ENCODE measurements at regions not wholly inside any gene's neighbourhood (a gene's known extent, or its start where the extent isn't known, plus 50 kb on each side); places are given as distances from the start of the nearest gene placed in this dataset.
A peak's percentile ranks its signal among the peaks of the same experiment; 100 is the strongest.

GRCh38 chr2:17303521-17303920 lies 214.7 kb downstream of the RAD51AP2 start:
- no peak for DNase-seq

DNA sequence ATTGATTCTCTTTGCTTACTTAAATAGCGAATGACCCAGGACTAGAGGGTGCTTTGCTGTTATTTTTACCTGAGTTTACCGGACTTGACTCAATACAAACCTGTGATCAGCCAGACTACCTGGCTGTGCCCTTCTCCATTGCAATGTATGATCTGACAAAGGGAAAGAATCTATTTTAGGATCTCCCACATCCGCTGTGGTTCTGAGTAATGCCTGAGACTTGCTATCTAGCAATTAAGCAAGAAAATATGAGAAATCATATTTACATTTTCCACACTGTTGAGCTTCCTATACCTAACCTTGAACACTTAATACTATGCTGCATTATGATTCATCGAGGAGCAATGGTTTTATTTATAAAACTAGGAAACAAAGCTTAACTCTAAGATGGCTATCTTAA lies 215.2 kb downstream of the RAD51AP2 start:
- no peak for DNase-seq

DNA sequence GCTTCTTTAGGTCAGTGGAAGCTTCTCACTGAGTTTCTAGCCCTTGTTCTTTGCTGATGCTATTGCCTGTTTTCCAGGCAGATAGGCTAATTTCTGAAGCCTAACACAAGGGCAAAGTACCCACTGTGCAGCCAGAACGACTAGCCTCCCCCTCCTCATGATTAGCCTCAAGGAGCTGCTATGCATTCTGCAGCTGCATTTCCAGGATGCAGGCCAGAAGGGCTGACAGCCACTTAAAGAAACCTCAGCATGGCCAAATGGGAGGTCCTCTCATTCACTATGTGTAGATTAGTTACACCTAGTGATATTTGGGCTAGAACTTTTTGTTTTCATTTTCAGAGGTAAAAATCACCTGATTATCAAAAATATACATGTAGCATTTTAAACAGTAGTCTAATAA lies 216.0 kb downstream of the RAD51AP2 start:
- DNase-seq, result no peak

DNA sequence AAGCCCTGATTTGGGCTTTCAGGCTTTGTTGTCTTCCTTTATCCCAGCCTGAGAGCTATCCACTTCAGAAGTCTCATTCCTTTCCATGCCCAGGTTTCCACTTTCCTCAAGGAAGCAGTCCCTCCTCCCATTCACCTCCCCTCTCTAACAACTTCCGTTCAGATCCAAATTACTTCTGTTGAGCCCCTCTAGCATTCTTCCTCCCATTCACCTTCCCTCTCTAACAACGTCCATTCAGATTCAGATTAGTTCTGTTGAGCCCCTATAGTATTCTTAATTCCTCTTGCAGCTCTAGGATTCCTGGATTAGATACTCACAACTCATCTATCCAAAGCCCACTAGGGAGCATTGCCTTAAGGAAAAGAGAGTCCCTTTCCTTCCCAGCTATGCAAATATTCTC lies 216.8 kb downstream of the RAD51AP2 start:
- no peak for DNase-seq

GRCh38 chr2:17299891-17300540 lies 218.2 kb downstream of the RAD51AP2 start:
- no peak for DNase-seq

DNA sequence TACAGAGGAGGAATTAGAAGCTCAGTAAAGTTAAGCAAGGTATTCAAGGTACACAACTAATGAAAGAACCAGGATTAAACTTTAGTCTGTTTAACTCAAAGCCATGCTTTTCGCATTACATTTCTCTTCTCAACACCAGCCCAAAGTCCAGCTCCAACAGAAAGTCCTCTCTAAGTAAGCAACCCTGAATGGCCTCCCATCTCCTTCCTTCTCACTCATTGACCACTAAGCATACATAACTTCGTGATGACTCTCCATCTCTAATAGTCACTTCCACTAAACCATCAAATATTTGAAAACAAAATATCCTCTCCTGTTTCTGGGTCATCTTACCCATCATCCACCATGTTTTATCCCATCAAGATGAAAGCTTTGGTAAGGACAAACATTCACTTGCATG lies 219.8 kb downstream of the RAD51AP2 start:
- DNase-seq, result no peak

GRCh38 chr2:17296686-17297085 lies 221.6 kb downstream of the RAD51AP2 start:
- DNase-seq, result peak in 1 of 14 donors; percentile 52

GRCh38 chr2:17289669-17290068 lies 228.6 kb downstream of the RAD51AP2 start:
- no peak for DNase-seq

DNA sequence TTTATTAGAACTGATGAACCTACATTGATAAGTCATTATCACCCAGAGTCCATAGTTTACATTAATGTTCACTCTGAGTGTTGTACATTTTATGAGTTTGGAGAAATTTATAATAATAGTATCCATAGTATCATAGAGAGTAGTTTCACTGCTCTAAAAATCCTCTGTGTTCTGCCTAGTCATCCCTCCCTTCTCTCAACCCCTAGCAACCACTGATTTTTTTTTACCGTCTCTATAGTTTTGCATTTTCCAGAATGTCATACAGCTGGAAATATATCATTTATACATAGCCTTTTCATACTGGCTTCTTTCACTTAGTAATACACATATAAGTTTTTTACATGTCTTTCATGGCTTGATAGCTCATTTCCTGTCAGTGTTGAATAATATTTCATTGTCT lies 231.1 kb downstream of the RAD51AP2 start:
- no peak for DNase-seq

DNA sequence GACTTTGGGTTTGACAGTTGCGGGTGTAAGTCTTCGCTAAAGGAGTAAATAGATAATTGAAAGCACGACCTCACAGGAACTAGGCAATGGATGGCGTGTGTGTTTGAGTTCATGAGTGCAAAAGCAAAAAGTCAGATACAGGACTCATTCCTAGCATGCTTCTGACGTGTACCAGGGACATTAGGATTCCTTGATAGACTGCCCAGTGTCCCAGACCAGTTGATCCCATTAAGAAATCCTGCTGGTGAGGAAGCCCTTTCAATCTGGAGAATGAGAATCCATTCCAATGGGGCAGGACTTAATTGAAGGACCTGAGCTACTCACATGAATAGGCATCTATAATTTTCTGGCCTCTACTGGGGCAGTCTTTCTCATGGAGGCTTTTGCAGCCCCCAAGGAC lies 235.4 kb downstream of the RAD51AP2 start:
- no peak for DNase-seq

GRCh38 chr2:17282245-17282644 lies 236.0 kb downstream of the RAD51AP2 start:
- no peak for DNase-seq

DNA sequence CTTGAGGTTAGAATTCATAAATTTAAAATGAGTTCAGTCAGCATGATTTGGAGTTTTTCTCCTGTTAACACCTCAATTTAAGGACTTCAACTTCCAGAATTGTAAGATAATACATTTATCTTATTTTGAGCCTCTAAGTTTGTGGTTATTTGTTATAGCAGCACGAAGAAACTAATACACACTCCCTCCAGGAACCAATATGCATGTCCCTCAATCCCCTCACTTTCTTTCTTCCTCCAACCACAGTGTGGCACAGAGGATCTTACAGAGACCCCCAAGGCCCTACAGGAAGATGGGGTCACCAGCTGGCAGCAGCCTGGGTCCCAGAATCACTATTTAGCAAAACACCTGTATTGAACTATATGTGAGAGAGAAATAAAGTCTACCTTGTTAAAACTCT lies 242.0 kb downstream of the RAD51AP2 start:
- no peak for DNase-seq

- DNase-seq, result no peak
Observed at GRCh38 chr2:17272652-17273525, 245.4 kb downstream of the RAD51AP2 start.

DNA sequence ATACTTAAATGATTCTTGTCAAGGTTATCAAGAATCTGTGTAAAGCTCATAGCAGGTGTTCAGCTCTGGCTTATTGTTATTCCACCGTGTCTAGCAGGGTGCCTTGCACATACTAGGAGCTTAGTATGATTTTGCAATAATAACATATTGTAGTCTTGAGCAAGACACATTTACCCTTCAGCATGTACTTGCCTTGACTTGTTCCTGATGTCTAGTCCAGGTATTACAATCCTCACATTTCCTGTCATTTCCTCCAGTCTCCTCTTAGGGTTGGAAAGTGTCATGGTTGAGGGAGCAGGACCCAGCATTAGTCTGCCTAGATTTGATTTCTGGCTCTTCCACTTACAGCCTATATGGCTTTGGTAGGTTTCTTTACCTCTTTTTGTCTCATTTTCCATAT lies 246.1 kb downstream of the RAD51AP2 start:
- no peak for DNase-seq

GRCh38 chr2:17271416-17271815 lies 246.8 kb downstream of the RAD51AP2 start:
- DNase-seq, result no peak

GRCh38 chr2:17270894-17271293 lies 247.3 kb downstream of the RAD51AP2 start:
- no peak for DNase-seq

DNA sequence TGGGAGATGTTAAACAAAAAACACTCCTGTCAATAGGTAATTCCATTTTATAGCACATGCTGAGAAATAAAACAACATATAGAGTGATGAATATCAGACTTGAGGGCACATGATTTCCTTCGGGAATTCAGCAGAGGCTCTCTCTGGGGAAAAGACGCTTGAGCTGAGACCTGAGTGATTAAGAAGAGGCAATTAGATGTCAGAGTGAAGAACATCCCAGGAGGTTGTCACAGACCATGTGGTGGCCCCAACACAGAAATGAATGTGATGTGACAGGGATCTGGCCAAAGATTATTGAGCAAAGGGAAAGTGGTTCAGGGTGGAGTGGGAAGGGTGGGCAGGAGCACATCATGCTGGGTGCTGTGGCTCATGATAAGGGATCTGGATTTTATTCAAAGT lies 254.7 kb downstream of the RAD51AP2 start:
- no peak for DNase-seq

DNA sequence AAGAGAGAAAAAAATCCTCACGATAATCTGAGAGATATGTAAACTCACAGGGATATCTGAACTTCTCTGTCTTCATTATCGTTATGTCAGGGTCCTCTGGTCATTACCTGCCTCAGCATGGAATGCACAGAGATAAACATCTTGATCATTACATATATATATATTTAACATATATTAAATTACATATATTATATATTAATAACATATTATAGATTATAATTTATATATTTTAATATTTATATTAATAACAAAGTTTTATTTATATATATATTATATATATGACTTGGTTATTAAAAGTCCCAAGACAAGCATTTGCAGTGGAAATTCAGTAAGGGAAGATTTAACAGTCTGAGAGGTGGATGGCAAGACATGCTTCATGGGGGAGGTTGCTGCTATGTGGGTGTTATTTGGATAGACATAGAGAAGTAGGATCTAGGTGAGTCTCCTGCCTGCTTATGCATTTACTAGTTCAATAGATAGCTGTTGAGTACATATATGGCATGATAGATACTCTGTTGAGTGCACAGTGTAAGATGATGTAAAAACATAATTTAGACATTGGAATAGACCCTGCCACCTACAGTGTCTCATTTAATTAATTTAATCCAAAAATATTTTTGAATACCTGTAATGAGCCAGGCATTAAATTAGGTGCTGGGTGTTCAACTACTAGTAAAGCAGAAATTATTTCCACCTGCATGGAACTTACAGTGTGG lies 255.2 kb downstream of the RAD51AP2 start:
- no peak for DNase-seq

GRCh38 chr2:17259613-17260012 lies 258.6 kb downstream of the RAD51AP2 start:
- no peak for DNase-seq

- DNase-seq, result no peak
Observed at GRCh38 chr2:17258861-17259260, 259.4 kb downstream of the RAD51AP2 start.

- no peak for DNase-seq
Observed at GRCh38 chr2:17257189-17257909, 260.9 kb downstream of the RAD51AP2 start.

GRCh38 chr2:17255071-17255470 lies 263.2 kb downstream of the RAD51AP2 start:
- no peak for DNase-seq

DNA sequence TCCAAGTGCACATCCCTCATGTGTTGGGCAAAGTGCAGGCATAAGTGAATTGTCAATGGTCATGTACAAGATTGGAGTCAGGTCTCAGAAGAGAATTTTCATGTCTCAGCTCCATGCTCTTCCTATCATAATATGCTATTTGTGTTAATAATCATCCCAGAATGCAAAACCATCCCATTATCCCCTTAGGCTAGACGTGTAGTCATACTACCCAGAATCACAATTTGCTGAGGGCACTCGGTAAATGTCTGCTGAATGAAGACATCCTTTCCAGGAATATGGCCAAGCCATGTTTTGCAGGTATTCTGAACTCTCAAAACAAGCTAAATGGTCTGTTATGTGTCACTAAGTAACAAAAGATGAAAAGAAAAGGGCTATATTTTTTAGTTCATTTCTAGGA lies 263.8 kb downstream of the RAD51AP2 start:
- no peak for DNase-seq

Data from C1 segment of cervical spinal cord (tissue), 14 donors.